Kidney epithelial cell (primary cell): ENCODE measurements at regions not wholly inside any gene's neighbourhood (a gene's known extent, or its start where the extent isn't known, plus 50 kb on each side); places are given as distances from the start of the nearest gene placed in this dataset.

ENCODE experiments used
- DNase-seq: peaks from one replicate; pipeline ENCODE4 v3.0.0-alpha.2; 2010; ENCODE audit warnings: low read depth
- H3K27me3 ChIP-seq: 2 replicates; pipeline ENCODE4 v1.6.0; 2011; ENCODE audit warnings: low read length; ENCODE audit not compliant: control insufficient read depth, insufficient read depth
- H3K36me3 ChIP-seq: 2 replicates; pipeline ENCODE4 v1.5.1; 2011; ENCODE audit warnings: low read length; ENCODE audit not compliant: control insufficient read depth, insufficient read depth
- H3K4me3 ChIP-seq: 2 replicates; pipeline ENCODE4 v1.5.1; 2011; ENCODE audit warnings: low read depth, mild to moderate bottlenecking, control low read depth, low read length
- TF ChIP-seq, protein P1 (sequence below): IDR thresholded peaks from 2 replicates; pipeline ENCODE4 v1.5.1; 2011; ENCODE audit warnings: mild to moderate bottlenecking, moderate library complexity, low read length, control low read depth, inconsistent platforms; ENCODE audit not compliant: insufficient read depth, poor library complexity, severe bottlenecking

DNA sequence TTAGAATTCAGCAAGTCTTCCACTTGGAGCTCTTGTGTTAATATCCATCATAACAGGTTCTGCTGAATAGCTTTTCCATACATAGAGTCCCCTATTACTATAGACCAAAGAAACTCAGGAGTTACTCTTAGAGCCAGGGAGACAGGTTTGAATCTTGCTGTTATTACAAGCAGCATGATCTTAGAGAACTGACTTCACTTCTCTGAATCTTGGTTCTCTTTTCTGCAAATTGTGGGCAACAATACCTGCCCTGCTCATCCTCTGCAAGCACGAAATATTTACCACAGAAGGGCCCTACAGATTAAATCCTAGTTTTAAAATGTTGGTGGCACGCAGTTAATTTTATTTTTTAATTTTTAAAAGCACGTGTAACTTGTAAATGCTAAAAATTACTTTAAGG lies 111.7 kb downstream of the TLR4 start:
- no peak for DNase-seq
- no peaks in the 10 kb centered on the region for H3K27me3 ChIP-seq
- H3K4me3 ChIP-seq: no peak overlapping the region
- no peaks in the 10 kb centered on the region for H3K36me3 ChIP-seq
- TF ChIP-seq, protein P1, sequence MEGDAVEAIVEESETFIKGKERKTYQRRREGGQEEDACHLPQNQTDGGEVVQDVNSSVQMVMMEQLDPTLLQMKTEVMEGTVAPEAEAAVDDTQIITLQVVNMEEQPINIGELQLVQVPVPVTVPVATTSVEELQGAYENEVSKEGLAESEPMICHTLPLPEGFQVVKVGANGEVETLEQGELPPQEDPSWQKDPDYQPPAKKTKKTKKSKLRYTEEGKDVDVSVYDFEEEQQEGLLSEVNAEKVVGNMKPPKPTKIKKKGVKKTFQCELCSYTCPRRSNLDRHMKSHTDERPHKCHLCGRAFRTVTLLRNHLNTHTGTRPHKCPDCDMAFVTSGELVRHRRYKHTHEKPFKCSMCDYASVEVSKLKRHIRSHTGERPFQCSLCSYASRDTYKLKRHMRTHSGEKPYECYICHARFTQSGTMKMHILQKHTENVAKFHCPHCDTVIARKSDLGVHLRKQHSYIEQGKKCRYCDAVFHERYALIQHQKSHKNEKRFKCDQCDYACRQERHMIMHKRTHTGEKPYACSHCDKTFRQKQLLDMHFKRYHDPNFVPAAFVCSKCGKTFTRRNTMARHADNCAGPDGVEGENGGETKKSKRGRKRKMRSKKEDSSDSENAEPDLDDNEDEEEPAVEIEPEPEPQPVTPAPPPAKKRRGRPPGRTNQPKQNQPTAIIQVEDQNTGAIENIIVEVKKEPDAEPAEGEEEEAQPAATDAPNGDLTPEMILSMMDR: no peak

DNA sequence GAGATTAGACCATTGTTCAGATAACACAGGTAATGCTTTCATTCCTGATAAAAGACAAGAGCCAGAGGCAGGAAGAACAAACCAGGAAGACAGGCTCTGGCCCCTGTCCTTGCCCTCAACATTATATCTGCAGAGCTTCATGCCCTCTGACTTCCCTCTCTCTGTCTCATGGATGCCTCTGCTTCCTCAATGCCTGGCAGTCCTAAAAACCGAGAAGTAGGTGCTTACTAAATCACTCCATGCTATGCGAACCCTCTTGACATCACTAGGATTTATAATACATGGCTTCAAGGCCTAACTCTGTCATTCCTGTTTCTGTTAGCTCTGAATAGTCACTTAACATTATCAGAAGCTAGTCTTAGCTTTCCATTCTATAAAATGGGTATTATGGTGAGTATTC lies 117.8 kb downstream of the TLR4 start:
- Histone ChIP-seq H3K4me3 (no peak overlapping the region), H3K27me3 (no peaks in the 10 kb centered on the region), H3K36me3 (no peaks in the 10 kb centered on the region)
- DNase-seq: no peak
- TF ChIP-seq, protein P1: no peak

DNA sequence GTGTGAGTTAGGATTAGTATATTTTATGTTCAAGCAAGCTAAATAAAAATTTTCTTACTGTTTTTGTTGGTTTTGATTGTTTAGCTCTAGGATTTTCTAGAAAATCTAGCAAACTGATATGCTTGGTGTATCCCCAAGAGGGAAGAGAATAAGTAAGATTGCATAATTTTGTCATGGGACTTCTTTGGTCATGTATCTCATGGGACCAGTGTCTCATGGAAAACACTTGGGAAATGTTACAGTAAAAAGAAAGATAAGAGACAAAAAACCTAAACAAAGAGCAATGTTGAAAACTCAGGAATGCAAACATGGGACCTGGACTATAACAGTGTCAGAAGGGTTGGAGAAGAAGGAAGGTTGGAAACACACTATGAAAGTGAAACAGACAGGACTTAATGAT lies 119.4 kb downstream of the TLR4 start:
- H3K27me3 ChIP-seq: no peaks in the 10 kb centered on the region
- no peak overlapping the region for H3K4me3 ChIP-seq
- DNase-seq: no peak
- TF ChIP-seq, protein P1: no peak
- H3K36me3 ChIP-seq: no peaks in the 10 kb centered on the region

DNA sequence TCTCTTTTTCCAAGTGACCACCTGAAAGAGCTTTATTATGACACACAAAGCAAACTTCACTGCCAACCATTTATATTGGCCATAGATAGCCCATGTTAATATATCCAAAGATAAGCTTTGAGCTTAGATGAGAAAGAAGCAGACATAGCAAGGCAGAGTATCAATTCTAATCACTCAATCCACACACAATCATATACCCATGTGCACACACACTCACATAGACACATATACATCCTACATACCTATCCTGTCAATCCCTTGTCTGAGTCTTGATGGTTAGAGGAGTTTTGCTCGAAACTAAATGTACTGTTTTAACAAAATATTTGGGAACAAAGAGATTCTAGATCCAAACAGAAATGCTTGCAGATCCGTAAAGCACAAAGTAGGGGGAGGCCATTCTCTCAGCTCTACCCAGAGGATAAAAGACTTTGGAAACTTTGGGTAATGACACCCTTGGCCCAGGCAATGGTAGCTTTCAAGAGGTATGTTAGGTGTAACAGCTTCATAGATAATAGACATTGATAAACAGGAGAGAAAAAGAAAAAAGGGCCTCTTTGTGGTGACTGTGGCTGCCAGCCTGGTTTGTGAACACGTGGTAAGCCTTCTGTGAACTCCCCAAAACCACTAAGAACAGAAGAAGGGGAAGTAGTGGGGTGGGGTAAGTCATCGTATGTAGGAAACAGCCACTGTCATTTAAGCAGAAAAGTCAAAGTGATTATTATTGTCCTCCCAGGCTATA lies 121.6 kb downstream of the TLR4 start:
- TF ChIP-seq, protein P1: no peak
- Histone ChIP-seq H3K27me3 (no peaks in the 10 kb centered on the region), H3K36me3 (no peaks in the 10 kb centered on the region), H3K4me3 (no peak overlapping the region)
- no peak for DNase-seq

DNA sequence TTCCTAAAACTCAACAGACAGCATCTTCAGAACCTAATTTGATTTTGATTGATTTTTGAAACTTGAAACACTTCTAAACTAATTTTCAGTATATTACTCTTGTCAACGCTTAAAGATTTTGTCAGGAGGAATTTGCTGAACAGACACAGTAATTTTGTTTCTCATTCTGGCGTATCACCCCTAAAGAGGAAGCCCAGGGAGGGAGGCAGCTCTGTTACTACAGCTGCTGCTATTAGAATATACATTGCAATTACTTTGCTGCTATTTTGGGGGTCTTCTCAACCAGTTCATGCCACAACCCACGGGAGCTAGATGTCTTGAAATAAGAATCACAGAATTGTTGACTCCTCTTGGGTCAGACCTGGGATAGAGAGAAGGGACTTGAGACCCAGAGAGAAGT lies 122.6 kb downstream of the TLR4 start:
- no peak overlapping the region for H3K4me3 ChIP-seq
- H3K36me3 ChIP-seq: no peaks in the 10 kb centered on the region
- TF ChIP-seq, protein P1: no peak
- DNase-seq: no peak
- H3K27me3 ChIP-seq: no peaks in the 10 kb centered on the region

DNA sequence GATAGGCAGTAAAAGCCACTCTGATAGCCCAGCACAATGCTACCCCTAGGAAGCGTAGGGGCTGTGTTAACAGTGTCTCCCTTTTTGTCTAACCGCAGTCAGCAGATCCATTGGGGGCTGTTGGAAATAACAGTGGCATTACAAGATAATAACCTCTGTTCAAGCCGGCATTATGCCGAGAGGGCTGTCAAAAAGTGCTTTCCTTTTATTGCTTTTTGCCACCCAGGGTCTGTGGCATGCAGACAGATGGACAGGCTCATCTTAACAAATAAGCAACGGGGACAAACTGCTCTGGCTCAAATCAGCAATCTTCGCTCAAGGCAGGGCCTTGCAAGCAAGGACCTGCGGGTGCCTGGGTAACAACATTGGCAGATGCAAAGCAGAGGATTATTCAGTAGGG lies 123.3 kb downstream of the TLR4 start:
- TF ChIP-seq, protein P1: no peak
- H3K36me3 ChIP-seq: no peaks in the 10 kb centered on the region
- no peaks in the 10 kb centered on the region for H3K27me3 ChIP-seq
- H3K4me3 ChIP-seq: no peak overlapping the region
- no peak for DNase-seq
